ENCODE measurements at regions not wholly inside any gene's neighbourhood (a gene's known extent, or its start where the extent isn't known, plus 50 kb on each side); places are given as distances from the start of the nearest gene placed in this dataset.
"Not testable (repeated sequence)": the region's sequence is repeated elsewhere in the genome, so short reads cannot be mapped to it uniquely, and the experiment has no call there.

DNA sequence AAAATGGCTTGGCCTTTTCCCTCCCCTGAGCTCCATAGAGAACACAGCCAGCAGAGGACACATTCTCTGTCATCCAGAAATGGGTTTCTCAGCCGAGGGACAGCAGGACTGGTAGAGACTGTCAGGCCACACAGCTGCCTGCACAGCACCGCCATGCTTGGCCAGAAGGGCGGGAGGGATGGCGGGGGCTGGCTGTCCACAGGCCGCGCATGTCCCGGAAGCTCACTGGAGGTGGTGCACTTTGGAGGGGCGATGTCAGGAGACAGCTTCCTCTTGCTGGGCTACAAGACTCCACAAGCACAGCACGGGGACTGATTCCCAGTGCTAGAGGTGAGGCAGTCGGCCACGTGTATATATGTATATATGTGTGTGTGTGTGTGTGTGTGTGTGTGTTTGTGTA lies 125.3 kb downstream of the GOLGA6L4 start:
- H3K4me1 ChIP-seq; H3K36me3 ChIP-seq; intact Hi-C loops (cut with DNase I; ENCODE audit: low total_unique reads); H3K27me3 ChIP-seq; H3K4me3 ChIP-seq; H3K27ac ChIP-seq; DNase-seq; H3K9me3 ChIP-seq: not testable (repeated sequence)
- WGBS, 5 donors = 61 to 91% methylated on average over 3 of the region's 11 CpGs; no CpG with 5 or more reads in 3 of the 5 donors

DNA sequence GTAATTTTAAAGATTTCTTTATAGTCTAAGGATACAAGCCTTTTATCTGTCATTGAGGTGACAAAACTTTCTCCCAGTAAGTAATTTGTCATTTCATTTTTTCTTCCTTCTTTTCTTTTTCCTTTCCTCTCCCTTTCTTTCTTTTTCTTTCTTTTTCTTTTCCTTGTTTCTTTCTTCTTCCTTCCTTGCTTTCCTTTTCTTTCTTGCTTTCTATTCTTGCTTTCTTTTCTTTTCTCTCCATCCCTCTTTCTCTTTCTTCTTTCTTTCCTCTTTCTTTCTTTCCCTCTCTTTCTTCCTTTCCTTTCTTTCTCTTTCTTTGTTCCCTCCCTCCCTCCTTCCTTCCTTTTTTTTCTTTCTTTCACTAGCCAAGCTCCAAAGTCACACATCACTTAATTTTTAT lies 148.8 kb downstream of the GOLGA6L4 start:
- H3K4me1 ChIP-seq; H3K27me3 ChIP-seq; H3K36me3 ChIP-seq; H3K27ac ChIP-seq; H3K4me3 ChIP-seq; H3K9me3 ChIP-seq; intact Hi-C loops (cut with DNase I; ENCODE audit: low total_unique reads); DNase-seq: not testable (repeated sequence)

DNA sequence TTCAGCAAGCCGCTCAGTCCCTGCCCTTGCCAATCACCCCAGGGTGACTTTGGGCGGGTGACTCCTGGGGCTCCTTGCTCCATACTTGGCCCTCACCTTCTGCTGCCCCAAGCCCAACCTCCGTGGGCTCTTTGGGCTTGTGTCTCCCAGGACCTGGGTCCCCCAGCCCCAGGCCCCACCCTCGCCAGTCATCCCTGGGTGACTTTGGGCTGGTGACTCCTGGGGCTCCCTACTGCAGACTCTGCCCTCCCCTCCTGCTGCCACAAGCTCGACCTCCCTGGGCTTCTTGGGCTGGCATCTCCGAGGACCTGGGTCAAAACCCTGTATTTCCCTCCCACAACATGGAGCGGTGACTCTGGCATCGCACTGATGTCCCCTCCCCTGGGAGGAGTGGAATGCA lies 151.5 kb downstream of the GOLGA6L4 start:
- Histone ChIP-seq H3K27ac (no peak overlapping the region), H3K9me3 (peaks cover 0 to 5% (median 2%) of the 10 kb centered on the region in 4 donors), H3K4me3 (no peak overlapping the region), H3K27me3 (peaks cover 0 to 3% (median 0%) of the 10 kb centered on the region in 3 donors), H3K36me3 (no peaks in the 10 kb centered on the region), H3K4me1 (no peaks in the 10 kb centered on the region)
- intact Hi-C loops (cut with DNase I; ENCODE audit: low total_unique reads) = no loop called here
- no peak for TF ChIP-seq EP300 (IDR thresholded peaks at IDR 0.05)
- no peak for TF ChIP-seq CTCF (IDR thresholded peaks at IDR 0.05)
- TF ChIP-seq POLR2A (IDR thresholded peaks at IDR 0.05) = no peak
- TF ChIP-seq POLR2AphosphoS5 (IDR thresholded peaks at IDR 0.05) = no peak
- 60 to 71% (median 62%) methylated on average over 8 of the region's 8 CpGs for WGBS, 5 donors
- no peak for DNase-seq

GRCh38 chr15:84388201-84388600 lies 152.6 kb downstream of the GOLGA6L4 start:
- H3K4me3 ChIP-seq; H3K9me3 ChIP-seq; H3K27me3 ChIP-seq; DNase-seq; H3K4me1 ChIP-seq; intact Hi-C loops (cut with DNase I; ENCODE audit: low total_unique reads); H3K36me3 ChIP-seq; H3K27ac ChIP-seq: not testable (repeated sequence)
- 79 to 96% (median 86%) methylated on average over 1 of the region's 1 CpG for WGBS, 5 donors

DNA sequence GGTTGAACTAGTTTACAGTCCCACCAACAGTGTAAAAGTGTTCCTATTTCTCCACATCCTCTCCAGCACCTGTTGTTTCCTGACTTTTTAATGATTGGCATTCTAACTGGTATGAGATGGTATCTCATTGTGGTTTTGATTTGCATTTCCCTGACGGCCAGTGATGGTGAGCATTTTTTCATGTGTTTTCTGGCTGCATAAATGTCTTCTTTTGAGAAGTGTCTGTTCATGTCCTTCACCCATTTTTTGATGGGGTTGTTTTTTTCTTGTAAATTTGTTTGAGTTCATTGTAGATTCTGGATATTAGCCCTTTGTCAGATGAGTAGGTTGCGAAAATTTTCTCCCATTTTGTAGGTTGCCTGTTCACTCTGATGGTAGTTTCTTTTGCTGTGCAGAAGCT lies 153.1 kb downstream of the GOLGA6L4 start:
- DNase-seq; intact Hi-C loops (cut with DNase I; ENCODE audit: low total_unique reads); H3K9me3 ChIP-seq; H3K4me3 ChIP-seq; H3K27ac ChIP-seq; H3K36me3 ChIP-seq; H3K4me1 ChIP-seq; H3K27me3 ChIP-seq: not testable (repeated sequence)
- 30 to 72% (median 56%) methylated on average over 1 to 2 of the region's 2 CpGs for WGBS, 5 donors

- DNase-seq; intact Hi-C loops (cut with DNase I; ENCODE audit: low total_unique reads): not testable (repeated sequence)
Observed at GRCh38 chr15:84390324-84390723, 154.8 kb downstream of the GOLGA6L4 start.

DNA sequence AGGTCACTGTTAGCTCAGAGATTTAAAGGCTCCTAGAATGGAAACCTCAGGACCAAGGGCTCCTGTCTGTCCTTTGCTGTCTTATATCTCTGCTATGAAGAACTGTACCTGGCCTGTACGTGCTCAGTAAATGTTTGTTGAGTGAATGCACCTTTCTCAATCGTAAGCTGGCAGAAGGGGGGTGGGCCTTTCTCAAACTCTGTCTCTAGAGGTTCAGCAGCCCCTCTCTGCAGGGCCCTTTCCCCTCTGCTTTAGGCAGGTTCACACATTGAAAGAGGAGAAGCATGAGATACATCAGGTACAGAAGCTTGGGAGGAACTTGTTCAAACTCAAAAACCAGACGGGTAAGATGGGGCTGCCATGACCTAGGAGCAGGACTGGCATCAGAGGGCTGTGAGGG lies 155.6 kb downstream of the GOLGA6L4 start:
- H3K36me3 ChIP-seq = no peaks in the 10 kb centered on the region
- H3K4me1 ChIP-seq = no peaks in the 10 kb centered on the region
- H3K27ac ChIP-seq = no peak overlapping the region
- H3K9me3 ChIP-seq = peaks cover 0 to 5% (median 2%) of the 10 kb centered on the region in 4 donors
- intact Hi-C loops (cut with DNase I; ENCODE audit: low total_unique reads) = no loop called here
- no peak for DNase-seq
- no peak for TF ChIP-seq POLR2A (IDR thresholded peaks at IDR 0.05)
- no peak for TF ChIP-seq CTCF (IDR thresholded peaks at IDR 0.05)
- TF ChIP-seq EP300 (IDR thresholded peaks at IDR 0.05) = no peak
- TF ChIP-seq POLR2AphosphoS5 (IDR thresholded peaks at IDR 0.05) = no peak
- WGBS, 5 donors = 41 to 64% (median 54%) methylated on average over 3 of the region's 3 CpGs
- H3K27me3 ChIP-seq = peaks cover 0 to 3% (median 0%) of the 10 kb centered on the region in 3 donors
- no peak overlapping the region for H3K4me3 ChIP-seq

More at GRCh38 chr15:84390324-84390723, 154.8 kb downstream of the GOLGA6L4 start:
- H3K36me3 ChIP-seq, H3K27ac ChIP-seq, H3K27me3 ChIP-seq, H3K4me3 ChIP-seq, H3K4me1 ChIP-seq, H3K9me3 ChIP-seq: not testable (repeated sequence)
- WGBS, 5 donors = 61 to 90% (median 74%) methylated on average over 4 of the region's 4 CpGs

- H3K9me3 ChIP-seq; intact Hi-C loops (cut with DNase I; ENCODE audit: low total_unique reads); H3K4me3 ChIP-seq; H3K27me3 ChIP-seq; H3K4me1 ChIP-seq; DNase-seq; H3K36me3 ChIP-seq; H3K27ac ChIP-seq: not testable (repeated sequence)
- WGBS, 5 donors = 84 to 93% (median 90%) methylated on average over 7 of the region's 7 CpGs
Observed at GRCh38 chr15:84392020-84392419, 156.4 kb downstream of the GOLGA6L4 start.

DNA sequence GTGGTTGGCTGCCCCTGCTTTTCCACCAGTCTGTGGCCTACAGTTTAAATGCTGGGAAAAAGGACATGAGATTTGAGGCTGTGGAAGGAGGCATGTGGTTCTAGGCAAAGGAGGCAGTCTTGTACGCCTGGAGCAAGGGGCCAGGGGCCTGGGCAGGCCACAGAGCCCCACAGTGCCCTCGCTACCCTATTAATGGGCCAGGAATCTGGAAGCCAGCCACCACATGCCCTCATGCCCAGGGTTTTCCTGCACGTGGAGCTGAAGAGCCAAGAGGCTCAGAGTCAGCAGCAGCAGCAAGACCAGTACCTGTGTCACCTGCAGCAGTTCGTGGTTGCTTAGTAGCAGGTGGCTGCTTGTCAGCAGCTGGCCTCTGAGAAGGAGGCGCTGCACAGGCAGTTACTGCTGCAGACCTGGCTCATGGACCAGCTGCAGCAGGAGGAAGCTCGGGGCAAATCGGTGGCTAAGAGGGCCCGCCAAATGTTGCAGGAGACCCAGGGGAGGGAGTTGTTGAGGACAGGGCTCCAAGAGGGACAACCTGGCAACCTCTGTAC lies 157.9 kb downstream of the GOLGA6L4 start:
- H3K4me1 ChIP-seq; H3K4me3 ChIP-seq; H3K27me3 ChIP-seq; H3K9me3 ChIP-seq; H3K36me3 ChIP-seq; intact Hi-C loops (cut with DNase I; ENCODE audit: low total_unique reads); H3K27ac ChIP-seq: not testable (repeated sequence)
- DNase-seq = peak in 1 of 2 donors; percentile 67
- WGBS, 5 donors = 39 to 58% (median 52%) methylated on average over 8 of the region's 8 CpGs

- H3K27ac ChIP-seq; H3K27me3 ChIP-seq; H3K4me3 ChIP-seq; intact Hi-C loops (cut with DNase I; ENCODE audit: low total_unique reads); DNase-seq; H3K4me1 ChIP-seq; H3K9me3 ChIP-seq; H3K36me3 ChIP-seq: not testable (repeated sequence)
- 82 to 92% (median 85%) methylated on average over 4 to 5 of the region's 5 CpGs for WGBS, 5 donors
Observed at GRCh38 chr15:84393966-84394365, 158.4 kb downstream of the GOLGA6L4 start.
